ENCODE measurements at regions not wholly inside any gene's neighbourhood (a gene's known extent, or its start where the extent isn't known, plus 50 kb on each side); places are given as distances from the start of the nearest gene placed in this dataset.

GRCh38 chr18:34083910-34084535, 140.7 kb downstream of the NOL4 start:
- DNase-seq (ENCODE audit: extremely low read depth in 1 of 11, low read depth in 9 of 11, low spot score in 4 of 11) = no peak

DNA sequence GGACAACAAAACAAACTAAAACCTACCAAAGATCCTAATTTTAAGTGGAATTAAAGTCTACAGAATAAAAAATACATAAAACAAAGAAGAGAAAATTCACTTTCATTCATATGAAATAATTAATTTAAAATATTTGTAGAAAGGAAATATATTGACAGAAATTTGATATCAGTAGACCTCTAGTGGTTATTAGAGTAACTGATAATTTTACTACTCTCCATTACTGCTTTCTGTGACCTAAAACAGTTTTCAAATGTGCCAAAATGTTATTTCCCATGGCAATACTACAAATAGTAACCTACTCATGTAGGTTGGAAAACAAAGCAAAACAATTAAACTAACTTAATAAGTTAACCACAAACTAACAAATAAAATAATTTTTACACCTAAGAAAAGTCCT, 147.1 kb downstream of the NOL4 start:
- no peak for DNase-seq (ENCODE audit: extremely low read depth in 1 of 11, low read depth in 9 of 11, low spot score in 4 of 11)

GRCh38 chr18:34075963-34076860, 148.5 kb downstream of the NOL4 start:
- peak in 1 of 11 donors; percentile 4 for DNase-seq (ENCODE audit: extremely low read depth in 1 of 11, low read depth in 9 of 11, low spot score in 4 of 11)

- DNase-seq (ENCODE audit: extremely low read depth in 1 of 11, low read depth in 9 of 11, low spot score in 4 of 11) = no peak
These were observed 163.5 kb downstream of the NOL4 start for GRCh38 chr18:34061226-34061625.

- DNase-seq (ENCODE audit: extremely low read depth in 1 of 11, low read depth in 9 of 11, low spot score in 4 of 11) = no peak
These were observed 169.5 kb downstream of the NOL4 start for GRCh38 chr18:34055227-34055626.

- DNase-seq (ENCODE audit: extremely low read depth in 1 of 11, low read depth in 9 of 11, low spot score in 4 of 11) = no peak
These were observed 174.1 kb downstream of the NOL4 start for GRCh38 chr18:34050661-34051060.

- no peak for DNase-seq (ENCODE audit: extremely low read depth in 1 of 11, low read depth in 9 of 11, low spot score in 4 of 11)
These were observed 175.2 kb downstream of the NOL4 start for GRCh38 chr18:34049511-34049910.

DNA sequence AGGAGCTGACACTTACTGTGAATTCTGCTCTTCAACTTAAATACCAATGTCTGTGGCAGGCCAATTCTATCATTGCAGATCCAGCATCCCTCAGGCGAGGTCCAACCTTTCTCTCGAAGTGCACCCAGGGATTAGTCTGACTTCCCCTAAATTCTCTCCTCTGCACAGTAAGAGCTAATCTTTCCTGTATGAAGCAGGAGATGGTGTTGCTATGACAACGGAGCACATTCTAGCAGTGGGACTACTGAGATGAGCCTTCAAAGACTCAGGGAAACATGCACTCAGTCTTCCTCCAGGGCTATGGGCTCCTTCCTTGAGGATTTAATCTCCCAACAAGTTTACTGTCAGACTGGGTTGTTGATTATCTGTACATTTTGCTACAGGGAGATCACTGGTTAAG, 176.3 kb downstream of the NOL4 start:
- no peak for DNase-seq (ENCODE audit: extremely low read depth in 1 of 11, low read depth in 9 of 11, low spot score in 4 of 11)

- DNase-seq (ENCODE audit: extremely low read depth in 1 of 11, low read depth in 9 of 11, low spot score in 4 of 11) = no peak
These were observed 182.1 kb downstream of the NOL4 start for GRCh38 chr18:34042423-34043146.

DNA sequence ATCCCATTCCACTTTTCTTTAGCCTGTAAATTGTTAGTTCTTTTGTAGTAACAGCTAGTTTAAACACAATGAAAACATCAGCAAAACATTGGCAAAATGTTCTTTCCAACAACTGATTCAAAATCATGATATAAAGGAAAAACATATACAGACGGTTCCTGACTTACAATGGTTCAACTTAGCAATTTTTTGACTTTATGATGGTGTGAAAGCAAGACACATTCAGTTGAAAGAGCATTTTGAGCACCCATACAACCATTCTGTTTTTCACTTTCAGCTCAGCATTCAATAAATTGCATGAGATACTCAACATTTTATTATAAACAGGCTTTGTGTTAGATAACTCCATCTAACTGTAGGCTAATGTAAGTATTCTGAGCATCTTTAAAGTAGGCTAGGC, 185.1 kb downstream of the NOL4 start:
- DNase-seq (ENCODE audit: extremely low read depth in 1 of 11, low read depth in 9 of 11, low spot score in 4 of 11) = no peak

DNA sequence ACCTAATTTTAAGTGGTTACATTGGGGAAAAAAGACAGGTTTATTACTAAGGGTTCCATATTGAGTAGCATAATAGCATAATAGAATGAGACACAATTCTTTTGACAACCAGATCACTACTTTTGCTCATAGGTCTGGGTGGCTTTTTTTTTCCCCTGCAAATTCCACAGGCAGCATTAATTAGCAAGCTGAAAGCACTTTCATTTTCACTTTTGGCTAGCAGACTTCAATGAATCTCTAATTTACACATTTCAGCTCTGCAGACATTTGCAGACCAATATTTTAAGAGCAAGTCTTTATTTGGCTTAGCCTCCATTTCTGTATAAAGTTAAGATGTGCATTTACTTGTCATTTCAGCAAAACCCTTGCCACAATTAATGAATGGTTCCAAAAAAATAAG, 185.5 kb downstream of the NOL4 start:
- DNase-seq (ENCODE audit: extremely low read depth in 1 of 11, low read depth in 9 of 11, low spot score in 4 of 11) = no peak

- no peak for DNase-seq (ENCODE audit: extremely low read depth in 1 of 11, low read depth in 9 of 11, low spot score in 4 of 11)
These were observed 186.6 kb downstream of the NOL4 start for GRCh38 chr18:34038086-34038485.

GRCh38 chr18:34033968-34034367, 190.7 kb downstream of the NOL4 start:
- DNase-seq (ENCODE audit: extremely low read depth in 1 of 11, low read depth in 9 of 11, low spot score in 4 of 11) = no peak

DNA sequence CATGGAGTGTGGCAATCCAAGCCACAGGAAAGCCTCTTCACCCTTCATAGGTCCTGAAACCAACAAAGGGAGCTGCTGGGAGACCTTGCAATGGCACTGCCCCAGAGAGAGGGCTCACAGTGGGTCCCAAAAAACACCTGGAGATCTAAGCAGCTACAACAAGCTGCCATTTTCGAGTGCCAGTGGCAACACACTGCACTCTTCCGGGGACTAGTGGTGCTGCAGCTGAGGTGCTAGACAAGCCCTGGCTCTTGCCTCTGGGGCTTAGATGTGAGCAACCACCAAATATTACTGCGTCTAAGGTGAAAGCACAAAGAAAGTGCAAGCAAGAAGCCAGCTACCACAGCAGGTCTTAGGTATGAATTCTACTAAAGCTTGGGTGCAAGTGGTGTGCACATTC, 192.9 kb downstream of the NOL4 start:
- DNase-seq (ENCODE audit: extremely low read depth in 1 of 11, low read depth in 9 of 11, low spot score in 4 of 11) = no peak

GRCh38 chr18:34028324-34028723, 196.4 kb downstream of the NOL4 start:
- no peak for DNase-seq (ENCODE audit: extremely low read depth in 1 of 11, low read depth in 9 of 11, low spot score in 4 of 11)

- no peak for DNase-seq (ENCODE audit: extremely low read depth in 1 of 11, low read depth in 9 of 11, low spot score in 4 of 11)
These were observed 199.4 kb downstream of the NOL4 start for GRCh38 chr18:34025191-34025801.

DNA sequence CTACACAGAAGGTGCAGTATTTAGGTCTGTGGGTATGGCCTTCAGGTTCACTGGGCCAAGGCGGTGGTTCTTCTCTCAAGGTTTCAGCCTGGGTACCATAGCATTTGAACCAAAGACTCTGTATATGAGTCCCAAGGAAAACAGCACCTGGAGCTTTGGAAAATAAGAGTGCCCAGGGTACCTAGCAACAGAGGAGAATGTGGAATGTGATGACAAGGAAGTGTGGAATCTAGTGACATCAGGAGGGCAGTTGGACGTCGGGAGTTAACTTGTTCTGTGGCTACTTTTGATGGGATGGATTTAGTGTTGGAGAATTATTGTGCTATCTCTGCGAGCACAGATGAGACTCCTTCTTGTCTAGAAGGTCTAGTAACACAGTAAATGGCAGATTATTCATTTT, 201.2 kb downstream of the NOL4 start:
- no peak for DNase-seq (ENCODE audit: extremely low read depth in 1 of 11, low read depth in 9 of 11, low spot score in 4 of 11)

DNA sequence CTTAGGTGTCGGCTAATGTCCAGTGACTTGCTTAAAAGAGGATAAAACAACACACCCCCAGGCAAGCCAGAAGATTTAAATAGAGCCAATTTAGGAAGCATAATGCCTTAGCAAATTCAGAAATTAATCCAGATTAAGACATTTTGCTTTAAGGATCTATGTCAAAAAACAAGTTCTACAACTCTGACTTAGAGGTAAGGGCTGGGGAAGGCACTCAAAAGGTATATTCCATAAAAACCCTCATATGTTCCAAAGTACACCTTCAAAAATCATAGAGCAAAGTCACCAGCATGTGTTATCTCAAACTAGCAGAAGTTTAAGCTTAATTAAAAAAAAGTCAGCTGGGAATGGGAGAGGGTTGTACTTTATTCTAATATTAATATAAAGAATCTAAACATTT, 206.4 kb downstream of the NOL4 start:
- no peak for DNase-seq (ENCODE audit: extremely low read depth in 1 of 11, low read depth in 9 of 11, low spot score in 4 of 11)

GRCh38 chr18:34003687-34004086, 221.0 kb downstream of the NOL4 start:
- no peak for DNase-seq (ENCODE audit: extremely low read depth in 1 of 11, low read depth in 9 of 11, low spot score in 4 of 11)

DNA sequence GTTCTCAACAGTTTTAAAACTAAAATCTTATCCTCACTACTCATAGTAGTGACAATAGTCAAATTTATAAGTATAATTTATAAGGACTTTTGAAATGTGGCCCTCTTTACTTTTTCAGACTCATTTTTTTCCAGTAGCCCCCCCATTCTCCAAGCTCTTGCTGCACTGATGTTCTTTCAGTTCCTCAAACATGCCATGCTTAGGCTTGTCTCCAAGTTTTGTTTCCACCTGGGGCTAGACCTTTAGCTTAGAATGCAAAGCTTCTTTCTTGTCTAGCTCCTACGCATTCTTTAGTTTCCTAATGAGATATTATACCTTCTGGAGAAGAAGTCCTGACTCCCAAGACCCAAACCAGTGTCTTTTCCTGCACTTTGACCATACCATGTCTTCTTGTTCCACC, 222.6 kb downstream of the NOL4 start:
- DNase-seq (ENCODE audit: extremely low read depth in 1 of 11, low read depth in 9 of 11, low spot score in 4 of 11) = no peak

Data from renal cortex interstitium (tissue), 11 donors.